Fibroblast of skin of right biceps (primary cell): ENCODE measurements at regions not wholly inside any gene's neighbourhood (a gene's known extent, or its start where the extent isn't known, plus 50 kb on each side); places are given as distances from the start of the nearest gene placed in this dataset.
"Not testable (repeated sequence)": the region's sequence is repeated elsewhere in the genome, so short reads cannot be mapped to it uniquely, and the experiment has no call there.

Experiments used
- DNase-seq: peaks from one replicate; pipeline ENCODE4 v3.0.0-alpha.2; 2013

DNA sequence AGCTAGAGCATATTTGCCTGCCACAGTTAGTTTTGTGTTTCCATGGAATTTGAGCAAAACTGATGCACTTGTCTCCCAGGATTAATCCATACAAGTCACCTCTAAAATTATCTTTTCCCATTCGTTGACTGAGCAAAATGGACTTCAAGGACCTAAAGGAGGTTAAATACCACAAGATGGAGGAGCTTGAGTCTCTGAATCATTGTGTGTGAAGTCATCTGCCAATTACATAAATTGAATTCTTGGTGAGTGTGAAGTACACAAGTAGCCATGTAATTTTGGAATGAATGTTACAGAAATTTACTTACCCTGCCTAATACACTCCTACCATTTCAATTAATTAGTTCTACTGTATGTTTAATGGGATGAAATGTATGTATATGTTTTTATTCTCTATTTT lies 501.7 kb upstream of the POT1 start:
- DNase-seq: no peak

DNA sequence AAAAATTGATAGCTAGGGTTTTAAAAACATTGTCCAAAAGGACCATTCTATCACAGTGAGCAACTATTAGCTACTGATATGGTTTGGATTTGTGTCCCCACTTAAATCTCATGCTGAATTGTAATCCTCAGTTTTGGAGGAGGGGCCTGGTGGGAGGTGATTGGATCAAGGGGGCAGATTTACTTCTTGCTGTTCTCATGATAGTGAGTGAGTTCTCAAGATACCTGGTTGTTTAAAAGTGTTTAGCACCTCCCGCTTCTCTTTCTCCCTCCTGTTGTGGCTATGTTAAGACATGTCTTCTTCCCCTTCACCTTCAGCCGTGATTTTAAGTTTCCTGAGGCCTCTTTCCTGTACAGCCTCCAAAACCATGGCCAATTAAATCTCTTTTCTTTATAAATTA lies 500.4 kb upstream of the POT1 start:
- no peak for DNase-seq

- DNase-seq: no peak
These were observed 498.1 kb upstream of the POT1 start for GRCh38 chr7:125427676-125428075.

- DNase-seq: no peak
These were observed 495.9 kb upstream of the POT1 start for GRCh38 chr7:125425506-125425905.

DNA sequence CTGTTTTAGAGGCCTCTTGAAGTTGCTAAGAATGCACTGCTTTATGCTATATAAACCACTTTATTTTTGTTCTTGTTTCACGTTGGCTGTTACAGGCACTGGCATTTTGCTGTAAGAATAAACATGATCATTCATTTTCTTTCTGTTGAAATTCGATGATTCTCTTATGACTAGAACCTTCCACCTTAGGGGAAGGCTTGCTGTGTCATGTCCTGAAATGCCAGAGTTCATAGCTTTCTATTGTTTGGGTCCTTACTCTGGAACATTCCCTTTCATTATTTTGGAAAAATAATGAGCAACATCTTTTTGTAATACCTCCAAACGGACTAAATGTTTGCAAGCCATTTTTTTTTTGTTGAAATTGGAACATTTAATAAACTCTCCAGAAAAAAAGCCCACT lies 495.1 kb upstream of the POT1 start:
- DNase-seq: no peak

GRCh38 chr7:125423458-125424155 lies 494.0 kb upstream of the POT1 start:
- DNase-seq: no peak

DNA sequence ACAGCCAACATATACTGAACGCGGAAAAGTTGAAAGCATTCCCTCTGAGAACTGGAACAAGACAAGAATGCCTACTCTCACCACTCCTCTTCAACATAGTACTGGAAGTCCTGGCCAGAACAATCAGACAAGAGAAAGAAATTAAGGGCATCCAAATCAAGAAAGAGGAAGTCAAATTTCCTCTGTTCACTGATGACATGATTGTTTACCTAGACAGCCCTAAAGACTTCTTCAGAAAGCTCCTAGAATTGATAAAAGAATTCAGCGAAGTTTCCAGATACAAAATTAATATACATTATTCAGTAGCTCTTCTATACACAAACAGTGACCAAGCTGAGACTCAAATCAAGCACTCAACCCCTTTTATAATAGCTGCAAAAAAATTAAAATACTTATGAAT lies 491.8 kb upstream of the POT1 start:
- DNase-seq: not testable (repeated sequence)

DNA sequence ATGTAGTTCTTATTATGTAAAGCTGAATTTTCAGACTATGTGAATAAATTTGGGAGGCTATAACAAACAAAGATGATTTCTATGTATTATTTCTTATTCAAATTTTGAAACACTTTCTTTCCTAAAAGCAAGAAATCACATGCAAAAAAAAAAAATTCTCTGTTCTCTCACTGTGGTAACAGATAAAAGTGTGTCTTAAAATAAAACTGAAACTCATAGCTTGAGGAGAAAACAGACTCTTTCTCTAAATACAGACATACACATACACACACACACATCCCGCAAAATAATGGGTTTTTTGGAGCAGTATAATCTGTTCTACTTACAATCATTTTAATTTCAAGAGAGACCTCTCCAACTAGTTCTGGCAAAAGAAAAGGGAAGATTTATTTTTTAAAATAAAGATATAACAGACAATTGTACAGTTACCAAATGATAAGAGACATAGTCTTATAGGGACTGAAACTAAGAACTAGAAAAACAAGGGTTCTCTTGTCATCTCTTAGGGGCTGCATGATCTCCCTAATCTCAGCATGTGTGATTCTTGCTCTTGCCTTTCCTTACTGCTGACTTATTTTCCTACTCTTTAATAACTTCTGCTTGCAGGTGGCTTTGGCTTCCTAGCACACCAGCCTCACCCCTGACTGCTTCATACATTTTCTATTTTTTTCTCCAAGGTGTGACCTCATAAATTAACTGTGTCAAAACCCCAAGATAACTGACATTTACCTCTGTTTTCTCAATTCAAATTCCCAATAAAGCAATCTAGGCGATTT lies 483.5 kb upstream of the POT1 start:
- no peak for DNase-seq

- DNase-seq: no peak
These were observed 480.3 kb upstream of the POT1 start for GRCh38 chr7:125409921-125410320.

- no peak for DNase-seq
These were observed 476.5 kb upstream of the POT1 start for GRCh38 chr7:125406111-125406510.

DNA sequence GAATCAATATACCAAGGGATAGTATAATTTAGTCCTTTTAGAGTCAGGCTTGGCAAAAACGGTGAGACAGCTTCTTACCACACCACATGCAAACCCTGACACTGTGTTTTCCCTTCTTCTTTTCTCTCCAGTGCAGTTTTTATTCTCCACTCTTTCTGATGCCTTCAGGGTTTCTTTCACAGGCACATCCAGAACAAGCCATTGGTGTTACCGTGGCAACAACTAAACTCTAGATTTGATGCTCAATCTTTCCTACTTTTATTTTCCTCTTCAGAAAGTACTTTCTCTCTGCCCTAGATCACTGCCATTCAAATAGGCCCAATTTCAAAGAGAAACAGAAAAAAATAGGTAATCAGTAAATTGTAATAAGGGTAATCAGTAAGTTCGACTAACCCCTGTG lies 469.8 kb upstream of the POT1 start:
- DNase-seq: no peak

GRCh38 chr7:125396466-125397151 lies 467.0 kb upstream of the POT1 start:
- no peak for DNase-seq

DNA sequence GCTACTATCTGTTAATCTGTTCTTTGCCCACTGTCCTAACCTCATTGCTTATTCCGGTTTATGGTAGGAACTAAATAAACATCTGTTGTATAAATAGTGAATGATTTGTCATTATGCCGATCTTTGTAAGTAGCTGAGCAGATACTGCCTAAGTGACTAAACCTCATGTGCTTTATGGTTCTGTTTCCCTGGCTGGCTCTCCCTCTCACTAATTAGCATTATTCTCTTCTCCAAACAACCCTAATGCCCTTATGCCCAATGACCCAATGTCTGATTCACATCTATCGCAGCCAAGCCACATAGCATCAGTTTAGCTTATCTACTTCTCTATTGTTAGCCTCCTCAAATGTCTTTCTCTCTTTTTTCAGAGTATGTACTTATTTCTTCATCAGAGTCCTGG lies 462.3 kb upstream of the POT1 start:
- no peak for DNase-seq

GRCh38 chr7:125390981-125391380 lies 461.4 kb upstream of the POT1 start:
- DNase-seq: no peak

- DNase-seq: no peak
These were observed 456.6 kb upstream of the POT1 start for GRCh38 chr7:125386211-125386610.

- DNase-seq: no peak
These were observed 453.7 kb upstream of the POT1 start for GRCh38 chr7:125383324-125383723.

DNA sequence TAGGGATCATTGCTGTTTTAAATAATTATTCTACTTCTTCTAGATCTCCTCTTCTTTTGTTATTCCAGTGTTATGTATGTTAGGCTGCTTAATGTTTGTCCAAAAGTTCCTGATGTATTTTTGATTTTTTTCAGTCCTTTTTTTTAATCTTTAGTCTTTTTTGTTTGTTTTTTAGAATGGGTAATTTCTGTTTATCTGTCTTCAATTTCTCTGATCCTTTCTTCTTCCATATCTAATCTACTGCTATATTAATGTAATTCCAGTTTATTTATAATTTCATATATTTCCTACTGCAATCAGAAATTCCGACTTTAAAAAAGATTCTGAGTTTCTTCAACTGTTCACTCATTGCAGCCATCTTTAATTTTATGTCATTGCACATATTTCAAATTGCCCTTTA lies 452.8 kb upstream of the POT1 start:
- no peak for DNase-seq

- DNase-seq: no peak
These were observed 446.3 kb upstream of the POT1 start for GRCh38 chr7:125375942-125376341.

DNA sequence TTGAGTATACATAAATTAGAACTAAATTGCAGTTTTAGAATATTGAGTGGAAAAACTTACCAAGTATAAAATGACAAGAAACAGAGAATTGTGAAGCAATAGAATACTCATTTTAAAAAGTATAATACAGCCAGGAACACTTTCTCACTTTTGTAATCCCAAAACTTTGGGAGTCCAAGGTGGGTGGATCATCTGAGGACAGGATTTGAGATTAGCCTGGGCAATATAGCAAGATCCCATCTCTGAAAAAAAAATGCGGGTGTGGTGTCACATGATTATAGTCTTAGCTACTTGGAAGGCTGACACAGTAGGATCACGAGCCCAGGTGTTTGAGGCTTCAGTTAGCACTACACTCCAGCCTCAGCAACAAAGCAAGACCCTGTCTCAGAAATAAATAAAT lies 440.9 kb upstream of the POT1 start:
- DNase-seq: no peak

GRCh38 chr7:125363873-125364272 lies 434.2 kb upstream of the POT1 start:
- peak; percentile 42 for DNase-seq

DNA sequence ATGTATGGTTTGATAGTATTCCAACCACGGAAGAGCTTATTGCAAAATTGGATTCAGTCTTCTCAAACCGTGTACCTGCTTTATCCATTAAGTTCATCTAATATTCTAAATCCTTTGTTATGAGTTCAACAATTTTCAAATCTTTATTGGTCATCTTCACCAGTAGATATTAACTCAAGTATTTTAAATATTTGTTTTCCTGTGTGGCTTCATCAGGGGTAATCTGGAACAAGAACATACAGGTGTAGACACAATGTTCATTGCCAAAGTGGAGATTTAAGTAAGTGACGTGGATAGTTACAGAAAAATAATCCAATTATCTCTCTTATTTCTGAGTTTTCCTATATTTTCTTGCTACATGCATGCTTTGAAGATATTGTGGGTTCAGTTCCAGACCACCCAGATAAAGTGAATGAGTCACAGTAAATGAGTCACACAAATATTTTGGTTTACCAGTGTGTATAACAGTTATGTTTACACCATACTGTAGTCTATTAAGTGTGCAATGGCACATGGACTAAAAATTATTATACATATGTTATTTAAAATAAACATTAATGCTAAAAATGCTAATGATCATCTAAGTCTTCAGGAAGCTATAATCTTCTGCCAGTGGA lies 429.0 kb upstream of the POT1 start:
- DNase-seq: no peak

DNA sequence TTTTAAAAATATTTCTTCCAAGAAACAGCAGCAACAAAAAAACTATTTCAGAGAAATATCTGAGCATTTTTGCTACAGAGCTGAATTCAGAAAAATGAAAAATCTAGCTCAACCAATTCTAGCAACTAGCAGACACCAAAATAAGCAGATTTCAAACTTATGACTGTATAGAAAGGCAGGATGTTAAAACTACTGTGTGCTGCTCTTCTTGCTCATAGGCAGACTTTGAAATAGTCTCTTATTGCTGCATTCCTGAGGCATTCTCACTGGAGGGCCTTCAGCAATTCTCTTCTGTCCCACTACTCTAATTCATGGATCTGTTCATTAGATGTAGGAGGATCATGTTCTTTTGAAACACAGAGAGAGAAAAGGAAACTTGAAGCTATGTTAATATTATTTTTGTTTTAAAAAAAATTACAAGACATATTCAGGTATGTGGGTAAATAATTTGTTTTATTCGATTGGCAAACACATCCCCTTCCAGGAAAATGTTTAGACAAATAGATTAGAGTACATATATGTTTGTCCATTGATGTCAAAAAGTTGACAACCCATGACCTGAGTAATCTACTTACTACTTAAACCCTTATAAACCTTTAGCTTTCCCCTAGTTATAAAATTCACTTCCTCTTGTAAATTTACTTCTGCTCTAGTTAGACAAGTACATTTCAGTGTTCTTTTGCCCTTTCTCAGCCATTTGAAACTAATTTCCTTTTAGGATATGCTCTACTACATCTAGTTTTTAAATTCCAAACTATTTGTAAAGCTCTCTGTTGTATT lies 428.2 kb upstream of the POT1 start:
- peak; percentile 4 for DNase-seq

- DNase-seq: peak; percentile 46
These were observed 426.3 kb upstream of the POT1 start for GRCh38 chr7:125355899-125356298.
